Osteocyte (in vitro differentiated cells): ENCODE measurements at regions not wholly inside any gene's neighbourhood (a gene's known extent, or its start where the extent isn't known, plus 50 kb on each side); places are given as distances from the start of the nearest gene placed in this dataset.
"Not testable (repeated sequence)": the region's sequence is repeated elsewhere in the genome, so short reads cannot be mapped to it uniquely, and the experiment has no call there.

ENCODE experiments used
- DNase-seq: peaks from one replicate; pipeline ENCODE4 v3.0.0; 2021; ENCODE audit warnings: mixed read lengths; ENCODE audit not compliant: unreplicated experiment; ENCODE audit errors: extremely low spot score
- H3K27ac Mint-ChIP-seq: one replicate; pipeline ENCODE4 v1.8.0; 2021; ENCODE audit warnings: mild to moderate bottlenecking, mixed read lengths; ENCODE audit not compliant: unreplicated experiment
- H3K27me3 Mint-ChIP-seq: one replicate; pipeline ENCODE4 v1.8.0; 2021; ENCODE audit warnings: mixed read lengths; ENCODE audit not compliant: unreplicated experiment
- H3K36me3 Mint-ChIP-seq: one replicate; pipeline ENCODE4 v1.8.0; 2021; ENCODE audit warnings: mixed read lengths; ENCODE audit not compliant: unreplicated experiment
- H3K4me1 Mint-ChIP-seq: one replicate; pipeline ENCODE4 v1.8.0; 2021; ENCODE audit warnings: mixed read lengths; ENCODE audit not compliant: unreplicated experiment
- H3K4me3 Mint-ChIP-seq: one replicate; pipeline ENCODE4 v1.8.0; 2021; ENCODE audit warnings: mild to moderate bottlenecking, moderate library complexity, mixed read lengths; ENCODE audit not compliant: unreplicated experiment
- H3K9me3 Mint-ChIP-seq: one replicate; pipeline ENCODE4 v1.8.0; 2021; ENCODE audit warnings: mixed read lengths; ENCODE audit not compliant: unreplicated experiment
- CTCF ChIP-seq: fragments of 200-600 bp; sonication (generic); IDR thresholded peaks from 2 replicates; pipeline ENCODE4 v1.5.0; 2021; ENCODE audit warnings: antibody characterized with exemption, mild to moderate bottlenecking, moderate library complexity

- no peaks in the 10 kb centered on the region for H3K36me3 Mint-ChIP-seq
- no peaks in the 10 kb centered on the region for H3K4me1 Mint-ChIP-seq
- TF ChIP-seq CTCF, result no peak
- H3K27ac Mint-ChIP-seq, result no peak overlapping the region
- DNase-seq, result no peak
- no peak overlapping the region for H3K4me3 Mint-ChIP-seq
- H3K27me3 Mint-ChIP-seq, result no peaks in the 10 kb centered on the region
- H3K9me3 Mint-ChIP-seq, result no peaks in the 10 kb centered on the region
These were observed 860.3 kb upstream of the NDST4 start for GRCh38 chr4:115973768-115974167.

- Mint-ChIP-seq H3K4me1 (no peaks in the 10 kb centered on the region), H3K27me3 (no peaks in the 10 kb centered on the region), H3K9me3 (no peaks in the 10 kb centered on the region), H3K4me3 (no peak overlapping the region), H3K27ac (no peak overlapping the region), H3K36me3 (no peaks in the 10 kb centered on the region)
- TF ChIP-seq CTCF, result no peak
- no peak for DNase-seq
These were observed 859.5 kb upstream of the NDST4 start for GRCh38 chr4:115972967-115973366.

- no peak overlapping the region for H3K27ac Mint-ChIP-seq
- H3K36me3 Mint-ChIP-seq, result no peaks in the 10 kb centered on the region
- H3K27me3 Mint-ChIP-seq, result no peaks in the 10 kb centered on the region
- no peak overlapping the region for H3K4me3 Mint-ChIP-seq
- TF ChIP-seq CTCF, result no peak
- H3K4me1 Mint-ChIP-seq, result no peaks in the 10 kb centered on the region
- no peaks in the 10 kb centered on the region for H3K9me3 Mint-ChIP-seq
- DNase-seq, result no peak
These were observed 857.4 kb upstream of the NDST4 start for GRCh38 chr4:115970859-115971258.

GRCh38 chr4:115969756-115970155, 856.3 kb upstream of the NDST4 start:
- no peak for TF ChIP-seq CTCF
- no peaks in the 10 kb centered on the region for H3K36me3 Mint-ChIP-seq

GRCh38 chr4:115965588-115965987, 852.2 kb upstream of the NDST4 start:
- Mint-ChIP-seq H3K27ac (no peak overlapping the region), H3K9me3 (no peaks in the 10 kb centered on the region), H3K36me3 (no peaks in the 10 kb centered on the region), H3K4me1 (no peaks in the 10 kb centered on the region), H3K4me3 (no peak overlapping the region), H3K27me3 (no peaks in the 10 kb centered on the region)
- no peak for DNase-seq
- TF ChIP-seq CTCF, result no peak

More at GRCh38 chr4:115969756-115970155, 856.3 kb upstream of the NDST4 start:
- no peaks in the 10 kb centered on the region for H3K27me3 Mint-ChIP-seq
- no peak overlapping the region for H3K4me3 Mint-ChIP-seq
- no peaks in the 10 kb centered on the region for H3K9me3 Mint-ChIP-seq
- H3K27ac Mint-ChIP-seq, result no peak overlapping the region
- DNase-seq, result no peak
- H3K4me1 Mint-ChIP-seq, result no peaks in the 10 kb centered on the region

GRCh38 chr4:115956054-115956796, 842.8 kb upstream of the NDST4 start:
- H3K36me3 Mint-ChIP-seq, H3K4me1 Mint-ChIP-seq, H3K27ac Mint-ChIP-seq, H3K4me3 Mint-ChIP-seq, H3K27me3 Mint-ChIP-seq, DNase-seq, H3K9me3 Mint-ChIP-seq: not testable (repeated sequence)
